GM04503 (cell line): ENCODE measurements at regions not wholly inside any gene's neighbourhood (a gene's known extent, or its start where the extent isn't known, plus 50 kb on each side); places are given as distances from the start of the nearest gene placed in this dataset.
"Not testable (repeated sequence)": the region's sequence is repeated elsewhere in the genome, so short reads cannot be mapped to it uniquely, and the experiment has no call there.

Experiments
- DNase-seq: peaks from one replicate; pipeline ENCODE4 v3.0.0-alpha.2; 2012; ENCODE audit warnings: low read depth

DNA sequence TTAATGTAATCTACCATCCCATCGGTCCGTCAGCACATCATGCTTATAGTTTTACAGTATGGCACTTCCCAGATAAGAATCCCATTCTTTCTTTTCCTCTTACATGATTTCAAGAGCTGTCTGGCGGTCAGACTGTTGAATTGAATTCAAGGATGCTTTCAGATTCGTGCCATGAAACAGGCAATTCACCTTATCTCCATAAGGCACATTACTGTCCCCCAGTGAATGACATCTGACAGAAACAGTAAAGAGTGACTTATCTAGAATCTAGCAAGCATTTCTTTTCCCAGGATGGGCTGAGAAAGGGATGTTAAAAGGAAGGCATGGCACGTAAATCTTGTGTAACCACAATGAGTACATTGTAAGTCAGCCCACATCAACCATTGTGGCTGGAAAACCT lies 61.1 kb upstream of the SEM1 start:
- no peak for DNase-seq

DNA sequence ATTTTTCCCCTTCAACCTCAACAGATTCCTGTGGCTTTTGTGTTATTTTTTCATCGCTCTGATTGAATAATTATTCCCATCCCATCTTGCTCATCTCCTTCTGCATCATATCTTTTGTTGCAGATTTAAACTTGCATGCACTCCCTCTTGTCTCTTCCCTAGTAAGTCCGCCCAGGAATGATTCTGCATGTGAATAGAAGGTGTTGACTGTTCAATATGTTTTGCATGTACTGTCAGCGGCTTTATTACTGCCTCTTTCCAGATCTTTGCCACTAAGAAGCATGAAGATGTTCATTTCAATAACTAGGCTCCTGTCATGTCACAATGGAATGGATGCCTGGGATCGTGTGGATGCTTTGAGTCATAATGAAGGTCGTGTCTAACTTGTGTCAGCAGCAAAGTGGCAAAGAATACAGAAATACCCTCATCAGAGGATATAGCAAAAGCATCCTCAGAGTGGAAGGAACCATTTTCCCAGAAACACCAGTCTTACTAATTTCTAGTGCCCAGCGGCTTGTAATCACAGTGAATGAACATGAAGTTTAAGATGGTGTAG lies 62.6 kb upstream of the SEM1 start:
- DNase-seq = no peak

GRCh38 chr7:96773483-96773882 lies 63.8 kb upstream of the SEM1 start:
- no peak for DNase-seq

- DNase-seq = no peak
These were observed 64.7 kb upstream of the SEM1 start for GRCh38 chr7:96774358-96774757.

- DNase-seq = no peak
These were observed 65.4 kb upstream of the SEM1 start for GRCh38 chr7:96775046-96775445.

- DNase-seq = no peak
These were observed 68.6 kb upstream of the SEM1 start for GRCh38 chr7:96778263-96778662.

DNA sequence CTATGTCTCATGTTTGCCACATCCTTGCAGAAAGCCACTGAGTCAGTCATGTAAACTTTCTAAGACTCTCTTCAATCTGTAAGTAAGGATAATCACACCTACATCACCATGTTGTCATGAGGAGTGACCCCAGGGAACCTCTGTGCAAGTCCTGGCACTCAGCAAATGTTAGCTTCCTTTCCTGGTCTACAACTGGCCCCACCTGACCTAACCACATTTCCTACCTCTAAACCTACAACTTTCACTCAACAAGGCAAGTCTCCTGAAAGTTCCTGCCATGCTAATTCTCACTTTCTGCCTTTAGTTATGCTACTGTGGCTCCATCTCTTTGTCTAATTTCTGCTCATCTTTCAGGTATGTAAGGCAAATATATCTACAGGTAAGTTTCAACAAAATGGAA lies 72.3 kb upstream of the SEM1 start:
- DNase-seq = no peak

DNA sequence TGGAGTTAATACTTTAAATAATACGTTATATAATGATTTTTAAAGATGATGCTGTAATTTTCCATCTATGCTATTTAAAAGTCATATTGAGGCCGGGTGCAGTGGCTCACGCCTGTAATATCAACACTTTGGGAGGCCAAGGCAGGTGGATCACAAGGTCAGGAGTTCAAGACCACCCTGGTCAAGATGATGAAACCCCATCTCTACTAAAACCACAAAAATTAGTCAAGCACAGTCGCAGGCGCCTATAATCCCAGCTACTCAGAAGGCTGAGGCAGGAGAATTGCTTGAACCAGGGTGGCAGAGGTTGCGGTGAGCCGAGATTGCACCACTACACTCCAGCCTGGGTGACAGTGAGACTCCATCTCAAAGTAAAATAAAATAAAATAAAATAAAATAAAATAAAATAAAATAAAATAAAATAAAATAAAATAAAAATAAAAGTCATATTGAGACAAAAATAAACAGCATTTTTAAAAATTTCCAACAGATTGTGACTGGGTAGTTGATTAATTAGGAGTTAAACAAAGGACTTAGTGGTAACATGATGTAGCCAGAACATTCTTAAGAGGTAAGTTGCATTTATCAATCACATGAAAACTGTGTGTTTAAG lies 73.1 kb upstream of the SEM1 start:
- not testable (repeated sequence) for DNase-seq

DNA sequence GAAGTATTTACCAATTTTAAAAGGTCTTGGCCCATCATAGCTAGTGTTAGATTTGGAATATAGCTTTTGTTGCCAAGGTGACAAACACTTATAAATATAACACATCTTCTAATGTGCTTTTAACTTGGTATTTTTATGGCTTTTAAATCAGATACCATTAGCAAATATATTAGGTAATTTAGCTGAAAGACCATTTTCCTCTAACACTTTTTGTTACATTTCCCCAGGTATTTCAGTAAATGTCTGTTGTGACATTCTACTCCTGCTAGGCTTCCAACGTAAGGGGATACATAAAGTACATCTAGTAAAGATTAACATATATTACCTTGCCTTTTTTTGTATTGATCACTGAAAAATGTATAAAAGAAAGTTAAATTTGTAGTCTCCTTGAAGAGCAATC lies 75.0 kb upstream of the SEM1 start:
- DNase-seq = no peak

GRCh38 chr7:96786261-96786997 lies 76.8 kb upstream of the SEM1 start:
- no peak for DNase-seq

DNA sequence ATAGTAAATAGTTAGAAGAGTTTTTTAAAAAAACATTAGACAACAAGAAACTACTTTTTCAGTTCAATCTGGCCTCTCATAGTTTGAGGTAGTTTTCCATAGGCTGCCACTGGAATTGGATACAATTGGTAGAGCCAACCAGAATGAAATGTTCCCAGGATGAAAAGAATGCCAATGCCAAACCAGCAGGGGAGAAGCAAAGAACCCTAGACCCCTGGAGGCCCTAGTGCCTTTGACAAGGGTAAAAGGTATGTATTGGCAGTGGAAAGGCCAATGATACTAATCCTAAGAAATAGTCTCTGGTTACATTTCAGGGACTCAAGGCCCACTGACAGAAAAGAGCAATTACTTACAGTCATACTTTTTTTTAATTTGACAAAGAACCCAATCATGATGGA lies 77.4 kb upstream of the SEM1 start:
- no peak for DNase-seq

DNA sequence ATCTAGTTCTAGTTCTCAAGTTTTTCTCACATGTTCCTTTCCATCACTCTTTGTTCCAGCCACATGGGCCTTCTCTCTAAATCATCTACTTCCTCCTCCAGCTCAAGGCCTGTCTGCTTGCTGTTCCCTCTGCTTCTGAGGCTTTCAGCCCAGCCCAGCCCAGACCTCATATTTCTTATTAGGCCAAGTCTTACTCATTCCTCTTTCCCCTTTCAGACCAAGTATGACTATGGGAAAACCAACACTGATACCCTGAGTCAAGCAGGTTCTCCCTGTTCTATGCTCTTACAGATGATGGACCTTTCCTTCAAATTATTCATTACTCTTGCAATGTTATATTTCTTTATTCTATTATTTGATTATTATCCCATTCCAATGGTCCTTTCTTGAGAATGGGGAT lies 80.3 kb upstream of the SEM1 start:
- no peak for DNase-seq

DNA sequence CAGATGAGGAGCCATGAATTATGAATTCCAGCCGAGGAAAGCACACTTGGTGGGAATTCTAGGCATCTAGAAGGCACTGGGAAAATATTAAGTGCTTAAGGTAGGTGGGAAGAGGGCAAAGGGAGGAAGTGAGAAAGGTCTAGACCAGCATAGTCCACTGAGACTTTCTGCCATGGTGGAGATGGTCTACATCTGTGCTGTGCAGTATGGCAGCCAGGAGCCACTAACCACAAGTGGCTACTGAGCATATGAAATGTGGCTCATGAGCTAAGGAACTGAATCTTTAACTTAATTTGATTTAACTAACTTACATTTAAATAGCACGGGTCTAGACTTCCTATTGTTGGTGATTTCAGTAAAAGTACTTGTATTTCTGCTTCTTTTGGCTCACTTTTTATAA lies 82.5 kb upstream of the SEM1 start:
- DNase-seq = no peak

- no peak for DNase-seq
These were observed 84.4 kb upstream of the SEM1 start for GRCh38 chr7:96794063-96794462.

DNA sequence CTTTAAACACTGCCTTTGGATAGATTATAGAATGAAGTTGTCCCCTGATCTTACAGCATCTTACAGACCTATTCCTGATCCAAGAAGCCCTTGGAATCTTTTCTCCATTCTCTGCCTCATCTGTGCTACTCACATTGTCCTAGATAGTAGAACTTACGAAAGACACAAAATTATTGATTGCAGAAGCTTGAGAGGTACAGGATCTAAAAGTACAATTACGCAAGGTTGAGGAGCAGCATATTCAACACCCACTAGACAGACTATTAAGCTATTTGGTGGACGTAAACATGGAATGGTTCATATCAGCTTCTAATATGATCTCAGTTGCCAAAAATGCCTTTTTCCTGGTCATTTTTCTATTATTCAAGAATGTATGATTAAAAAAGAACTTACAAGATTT lies 90.5 kb upstream of the SEM1 start:
- DNase-seq = no peak

DNA sequence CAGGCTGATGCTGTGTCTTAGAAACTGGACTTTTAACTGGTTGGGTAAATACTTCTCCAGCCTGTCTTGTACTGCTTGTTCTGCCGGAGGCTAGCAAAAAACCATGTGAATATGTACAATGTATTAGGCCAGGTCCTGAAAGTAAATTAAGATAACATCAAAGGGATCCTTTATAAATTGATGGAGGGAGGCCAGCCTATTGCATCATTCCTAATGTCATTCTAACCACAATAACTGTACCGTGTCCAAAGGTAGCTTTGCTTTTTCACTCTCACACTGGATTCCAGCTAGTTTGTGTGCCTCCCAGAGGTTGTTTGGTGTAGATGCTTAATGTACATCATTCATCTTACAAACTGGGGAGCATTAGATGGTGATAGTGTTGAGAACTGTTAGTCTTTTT lies 91.2 kb upstream of the SEM1 start:
- no peak for DNase-seq

GRCh38 chr7:96819111-96819700 lies 109.6 kb upstream of the SEM1 start:
- DNase-seq = no peak

DNA sequence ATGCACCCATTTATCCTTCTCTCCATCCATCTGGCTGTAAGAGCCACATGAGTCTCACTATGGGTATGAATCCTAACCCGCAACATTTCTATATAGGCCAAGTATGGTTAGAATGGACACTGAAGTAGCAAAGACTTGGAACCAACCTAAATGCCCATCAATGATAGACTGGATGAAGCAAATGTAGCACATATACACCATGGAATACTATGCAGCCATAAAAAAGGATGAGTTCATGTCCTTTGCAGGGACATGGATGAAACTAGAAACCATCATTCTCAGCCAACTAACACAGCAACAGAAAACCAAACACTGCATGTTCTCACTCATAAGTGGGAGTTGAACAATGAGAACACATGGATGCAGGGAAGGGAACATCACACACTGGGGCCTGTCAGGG lies 111.5 kb upstream of the SEM1 start:
- not testable (repeated sequence) for DNase-seq

GRCh38 chr7:96822824-96823223 lies 113.2 kb upstream of the SEM1 start:
- no peak for DNase-seq

DNA sequence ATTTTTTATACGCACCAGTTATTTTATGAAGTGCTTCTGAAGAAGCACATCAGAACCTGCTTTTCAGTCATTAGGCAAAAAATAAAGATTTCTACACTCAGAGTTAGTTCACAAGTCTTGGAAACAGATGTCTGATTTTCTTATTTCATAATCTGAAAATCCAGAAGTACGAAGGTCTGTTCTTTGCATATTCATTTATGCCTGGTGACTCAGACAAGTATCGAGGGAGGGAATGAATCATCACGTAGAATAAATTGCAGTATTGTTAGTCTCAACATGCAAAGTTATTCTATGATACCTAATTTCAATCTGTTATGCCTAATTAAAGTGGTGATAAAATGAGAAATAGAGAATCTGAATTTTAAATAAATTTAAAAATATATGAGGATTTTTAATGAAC lies 113.6 kb upstream of the SEM1 start:
- peak; percentile 15 for DNase-seq

GRCh38 chr7:96824686-96825085 lies 115.0 kb upstream of the SEM1 start:
- no peak for DNase-seq

DNA sequence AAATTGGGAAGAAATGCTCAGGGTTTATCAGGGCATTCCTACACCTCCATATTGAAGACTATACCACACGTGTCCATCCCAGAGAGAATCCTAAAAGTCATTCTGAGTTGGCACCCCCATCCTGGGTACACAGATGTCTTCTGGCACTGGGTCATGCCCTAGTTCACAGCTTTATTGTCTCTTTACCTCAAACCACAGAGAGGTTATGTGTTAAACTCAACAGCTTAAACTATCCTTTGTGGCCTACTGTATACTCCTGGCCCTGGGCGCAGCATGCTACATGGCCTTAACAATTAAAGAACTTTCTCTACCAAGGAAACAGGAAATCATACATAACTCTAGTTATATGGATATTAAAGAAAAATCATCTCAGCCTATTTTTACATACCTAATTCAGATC lies 115.6 kb upstream of the SEM1 start:
- DNase-seq = no peak

- no peak for DNase-seq
These were observed 116.4 kb upstream of the SEM1 start for GRCh38 chr7:96826089-96826488.
